Superior temporal gyrus (tissue), 1 donor: ENCODE measurements at regions not wholly inside any gene's neighbourhood (a gene's known extent, or its start where the extent isn't known, plus 50 kb on each side); places are given as distances from the start of the nearest gene placed in this dataset.
"Not testable (repeated sequence)": the region's sequence is repeated elsewhere in the genome, so short reads cannot be mapped to it uniquely, and the experiment has no call there.

Source experiments
- DNase-seq: peaks from one replicate; pipeline ENCODE4 v3.0.0-alpha.2; 2016; ENCODE audit errors: extremely low spot score

DNA sequence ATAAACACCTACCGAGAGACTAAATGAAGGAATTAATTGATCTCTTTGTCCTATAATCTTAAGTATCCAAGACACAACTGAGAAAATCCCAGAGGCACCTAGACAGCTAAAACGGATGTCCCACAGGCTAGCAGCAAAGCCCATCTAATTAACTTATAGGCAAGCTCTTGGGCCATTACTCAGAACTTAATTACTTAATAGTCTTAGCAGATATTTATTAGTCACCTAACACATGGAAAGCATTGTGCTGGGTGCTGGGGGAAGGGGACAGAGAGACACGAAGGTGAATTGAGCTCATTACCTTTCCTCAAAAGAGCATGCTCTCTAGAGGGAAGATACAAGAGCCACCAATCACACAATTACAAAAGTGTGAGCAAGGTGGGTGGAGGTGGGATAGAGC, 189.8 kb upstream of the PROK2 start:
- no peak for DNase-seq

DNA sequence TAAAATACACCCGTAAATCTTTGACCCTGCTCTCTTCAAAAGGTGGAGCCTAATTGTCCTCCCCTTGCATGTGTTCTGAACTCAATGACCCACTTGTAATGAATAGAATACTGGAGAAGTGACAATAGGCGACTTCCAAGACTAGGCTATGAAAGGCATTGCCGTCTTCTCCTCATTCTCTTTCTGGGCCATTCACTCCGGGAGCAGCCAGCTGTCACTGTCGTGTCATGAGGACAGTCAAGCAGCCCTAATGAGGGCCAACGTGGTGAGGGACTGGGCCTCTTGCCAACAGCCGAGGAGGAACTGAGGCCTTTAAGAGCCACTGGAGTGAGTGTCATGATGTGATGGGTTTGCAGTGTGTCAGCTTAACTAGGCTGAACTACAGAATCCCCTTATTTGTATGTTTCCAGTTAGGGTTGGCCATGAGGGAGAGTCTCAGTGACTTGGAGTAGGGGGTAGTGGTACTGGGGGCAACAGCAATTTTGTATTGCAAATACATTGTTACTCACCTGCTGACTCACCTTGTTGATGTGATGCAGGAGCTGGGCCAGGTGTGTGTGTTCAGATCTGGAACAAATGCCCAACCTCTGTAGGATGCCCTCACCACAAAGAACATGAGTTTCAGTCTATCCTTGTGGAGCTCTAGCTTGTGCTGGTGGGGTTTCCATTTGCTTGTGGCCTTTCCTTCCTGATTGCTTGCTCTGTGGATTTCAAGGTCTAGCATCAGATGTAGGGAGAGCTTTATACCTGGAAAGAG, 188.5 kb upstream of the PROK2 start:
- no peak for DNase-seq

DNA sequence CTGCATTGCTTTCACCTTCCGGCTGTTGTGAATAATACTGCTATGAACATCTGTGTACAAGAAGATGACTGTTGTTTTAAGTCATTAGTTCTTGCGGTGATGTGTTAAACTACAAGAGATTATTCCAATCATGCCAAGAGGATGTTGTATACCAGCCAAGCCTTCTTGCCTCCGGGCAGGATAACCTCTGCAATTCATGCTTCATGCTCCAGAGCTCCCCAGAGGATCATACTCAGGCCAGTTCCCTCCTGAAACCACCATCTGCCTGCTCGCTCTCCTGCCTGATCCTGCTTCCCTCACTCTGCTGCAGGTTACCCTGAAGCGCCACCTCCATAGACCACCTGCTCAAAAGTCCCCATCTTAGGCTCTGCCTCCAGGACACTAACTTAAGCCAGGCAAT, 187.1 kb upstream of the PROK2 start:
- DNase-seq, result no peak

DNA sequence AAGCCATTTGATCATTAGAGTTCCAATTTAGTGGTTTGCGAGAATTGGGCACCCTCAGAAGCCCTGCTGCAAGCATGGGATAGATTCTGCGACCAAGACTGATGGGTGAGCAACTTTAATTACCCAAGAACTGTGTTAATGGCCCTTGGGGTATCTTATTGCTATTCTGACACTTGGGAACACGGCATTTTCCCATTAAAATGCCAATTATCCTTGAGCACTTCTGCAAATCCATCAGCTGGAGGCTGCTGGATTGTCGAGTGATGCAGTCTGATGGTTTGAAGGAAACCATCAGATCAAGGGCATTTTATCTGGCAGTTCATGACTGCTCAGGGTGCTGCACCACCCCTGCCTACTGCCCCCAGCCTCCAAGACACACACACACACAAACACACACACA, 183.6 kb upstream of the PROK2 start:
- no peak for DNase-seq

DNA sequence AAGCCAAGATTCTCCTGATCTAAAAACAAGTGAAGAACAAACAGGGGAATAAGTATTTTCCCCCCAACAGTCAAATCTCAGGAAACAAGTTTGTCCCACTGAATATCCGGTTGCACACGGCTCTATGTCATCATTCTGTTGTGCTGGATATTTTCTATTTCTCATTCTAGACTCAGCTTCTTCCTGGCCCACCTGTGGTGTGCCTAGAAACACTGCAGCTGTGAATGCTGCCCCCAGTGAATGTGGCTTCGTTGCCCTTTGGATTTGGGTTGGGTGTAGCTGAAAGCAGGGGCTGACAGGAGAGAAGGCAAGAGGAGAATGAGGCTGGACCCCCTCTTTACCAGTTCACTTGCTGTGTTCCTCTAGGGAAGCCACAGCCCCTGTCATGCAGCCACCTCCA, 181.2 kb upstream of the PROK2 start:
- no peak for DNase-seq

DNA sequence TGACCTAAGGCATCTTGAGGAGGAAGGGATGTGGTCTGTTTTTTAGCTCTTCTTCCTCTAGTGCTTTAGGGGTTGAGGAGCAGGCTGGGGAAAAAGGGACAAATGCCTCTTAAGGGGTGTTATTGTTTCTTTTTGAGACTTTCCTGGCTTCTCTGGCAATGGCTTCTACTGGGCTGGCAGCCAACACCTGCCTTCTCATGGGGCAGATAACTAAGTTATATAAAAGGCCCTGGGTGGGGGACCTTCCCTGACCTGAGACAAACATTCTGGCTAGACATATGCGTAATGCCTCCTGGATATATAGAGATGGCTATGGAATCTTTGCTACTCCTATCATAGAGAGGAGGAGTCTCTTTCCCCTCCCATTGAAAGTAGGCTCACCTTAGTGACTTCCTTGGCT, 179.2 kb upstream of the PROK2 start:
- no peak for DNase-seq

DNA sequence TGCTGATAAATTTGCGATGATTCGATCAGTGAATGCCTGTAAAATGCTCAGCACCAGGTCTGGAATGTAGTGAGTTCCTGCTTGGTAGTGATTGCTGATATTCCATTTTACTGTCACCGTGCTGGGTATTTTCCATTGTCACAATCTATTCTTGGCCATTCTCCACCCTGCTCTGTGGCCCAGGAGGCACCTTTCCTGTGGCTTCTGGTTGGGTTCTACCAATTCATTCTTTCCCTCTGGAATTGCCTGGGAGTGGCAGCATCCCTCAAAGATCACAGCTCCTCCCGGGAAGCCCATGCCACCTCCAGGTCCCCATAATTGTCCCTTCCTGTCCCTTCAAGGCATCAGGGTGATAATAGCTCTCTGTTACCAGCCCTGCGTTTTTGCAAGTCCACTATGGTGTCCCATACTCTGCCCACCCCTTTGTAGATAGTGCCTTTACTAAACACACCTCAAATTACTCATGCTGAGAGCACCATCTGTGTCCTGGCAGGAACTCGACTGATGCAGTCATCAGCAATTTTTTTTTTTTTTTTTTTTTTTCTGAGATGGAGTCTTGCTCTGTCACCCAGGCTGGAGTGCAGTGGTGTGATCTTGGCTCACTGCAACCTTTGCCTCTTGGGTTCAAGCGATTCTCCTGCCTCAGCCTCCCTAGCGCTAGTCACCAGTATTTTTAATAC, 177.8 kb upstream of the PROK2 start:
- no peak for DNase-seq

DNA sequence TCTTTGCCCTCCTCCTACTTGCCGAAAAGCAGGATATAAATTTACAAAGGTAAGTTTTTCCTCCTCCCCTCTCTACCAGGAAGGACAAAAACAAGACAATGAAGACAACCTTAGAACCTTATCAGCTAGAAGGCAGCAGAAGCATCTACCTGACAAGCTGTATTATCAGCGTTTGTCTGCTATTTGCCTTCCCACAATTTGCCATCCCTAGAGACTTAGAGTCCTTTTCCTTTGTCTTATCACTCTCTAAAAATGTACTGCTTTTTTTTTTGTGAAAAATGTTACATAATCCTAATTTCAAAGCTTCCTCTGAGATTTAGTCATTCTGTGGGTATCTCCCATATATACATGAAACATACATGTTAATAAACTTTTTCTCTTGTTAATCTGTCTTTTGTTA, 176.9 kb upstream of the PROK2 start:
- DNase-seq, result no peak

DNA sequence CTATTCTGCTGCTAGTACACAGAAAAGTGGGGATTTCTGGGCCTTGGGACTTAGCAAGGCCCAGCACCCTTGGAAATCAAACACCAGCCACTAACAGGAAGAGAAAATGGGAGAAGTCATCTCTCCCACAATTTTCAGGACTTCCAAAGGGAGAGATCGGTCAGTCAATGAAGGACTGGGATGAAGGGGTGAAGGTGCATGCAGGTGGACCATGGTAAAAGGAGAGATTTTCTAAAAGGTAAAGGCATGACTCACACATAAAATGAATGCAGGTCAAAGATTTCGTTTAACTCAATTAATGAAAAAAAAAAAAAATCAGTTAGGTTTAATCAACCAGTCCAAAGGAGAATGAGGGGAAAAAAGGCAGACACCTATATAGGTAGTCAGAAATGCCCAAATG, 176.4 kb upstream of the PROK2 start:
- DNase-seq, result no peak

DNA sequence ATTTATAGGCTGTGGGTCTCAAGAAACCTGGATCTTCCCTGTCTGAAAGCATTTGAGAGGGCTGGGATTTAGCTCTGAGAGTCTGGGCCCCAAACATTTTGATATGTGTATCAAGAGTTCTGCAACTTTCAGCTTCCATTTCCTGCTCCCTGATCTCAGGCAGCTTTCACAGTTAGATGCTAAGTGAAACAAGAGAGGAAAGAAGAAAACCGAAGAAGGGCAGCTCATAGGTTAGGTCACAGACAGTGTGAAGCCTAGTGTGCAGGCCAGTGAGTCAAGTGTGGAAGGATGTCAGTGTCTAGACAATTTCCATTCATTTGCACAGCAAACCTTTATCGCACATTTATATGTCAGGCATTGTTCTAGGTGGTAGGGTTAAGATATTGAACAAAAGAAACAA, 173.6 kb upstream of the PROK2 start:
- DNase-seq, result no peak

DNA sequence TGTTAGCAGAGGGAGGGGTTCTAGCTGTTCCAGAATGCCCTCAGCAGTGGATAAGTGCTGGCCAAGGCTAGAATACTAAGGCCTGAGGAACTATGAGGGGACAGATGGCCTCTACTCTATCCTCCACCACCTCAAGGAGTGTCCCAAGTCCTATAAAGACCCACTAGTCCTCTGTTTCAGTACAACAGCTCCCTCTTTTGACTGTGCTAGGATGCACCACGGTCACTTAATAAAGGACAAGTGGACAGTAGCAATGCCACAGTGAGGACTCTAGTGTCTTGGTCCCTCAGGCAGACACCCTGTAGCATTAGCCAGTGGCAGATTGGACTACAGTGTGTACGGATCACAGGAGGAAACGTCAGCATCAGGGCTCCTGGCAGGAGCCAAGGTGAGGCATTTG, 171.8 kb upstream of the PROK2 start:
- DNase-seq, result no peak

DNA sequence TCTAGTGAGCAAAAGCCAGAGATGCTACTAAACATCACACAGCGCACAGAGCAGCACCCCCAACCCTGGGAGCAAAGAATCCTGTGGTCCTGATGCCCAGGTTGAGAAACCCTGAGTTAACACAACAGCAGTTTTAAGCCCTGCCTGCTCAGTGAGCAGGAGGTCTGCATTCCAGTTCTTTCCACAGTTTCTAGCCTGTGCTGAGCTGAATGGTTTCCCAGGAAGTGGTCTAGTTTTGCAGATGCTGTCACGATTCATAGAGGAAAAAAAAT, 171.1 kb upstream of the PROK2 start:
- DNase-seq, result peak; percentile 26

DNA sequence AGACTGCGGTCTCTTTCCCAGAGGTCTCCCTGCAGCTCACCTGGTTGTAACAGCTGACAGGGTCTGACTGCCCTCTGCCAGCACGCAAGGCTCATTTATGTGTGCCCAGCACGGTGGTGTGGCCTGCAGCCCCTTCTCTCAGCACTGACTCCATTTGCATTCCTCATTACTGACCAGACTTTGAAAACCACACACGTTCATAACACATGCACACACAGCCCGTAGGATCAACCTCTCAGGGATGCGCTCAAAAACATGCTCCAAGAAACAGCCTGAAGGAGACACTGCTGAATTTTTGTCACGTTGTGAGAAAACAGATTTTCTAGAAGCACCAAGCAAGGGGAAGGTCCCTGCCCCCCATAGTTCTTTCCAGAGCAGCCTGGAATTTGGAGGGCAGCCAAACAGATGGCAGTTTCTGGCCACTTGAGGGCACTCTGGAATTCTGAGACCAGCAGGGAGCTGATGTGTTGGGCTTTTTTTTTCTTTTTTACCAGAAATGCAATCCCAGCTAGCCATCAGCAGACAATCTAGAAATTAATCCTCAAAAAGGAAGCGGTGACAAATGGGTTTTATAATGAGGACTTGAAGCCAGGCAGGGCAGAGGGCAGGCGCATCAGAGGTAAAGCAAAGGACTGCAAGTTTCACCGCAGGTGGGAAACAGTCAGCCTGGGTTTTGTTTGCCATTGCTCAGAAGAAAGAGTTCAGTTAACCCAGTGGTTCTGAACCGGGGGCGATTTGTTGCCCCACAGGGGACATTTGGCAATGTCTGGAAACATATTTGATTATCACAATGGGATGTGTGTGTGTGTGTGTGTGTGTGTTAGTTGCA, 170.5 kb upstream of the PROK2 start:
- DNase-seq, result peak; percentile 96

DNA sequence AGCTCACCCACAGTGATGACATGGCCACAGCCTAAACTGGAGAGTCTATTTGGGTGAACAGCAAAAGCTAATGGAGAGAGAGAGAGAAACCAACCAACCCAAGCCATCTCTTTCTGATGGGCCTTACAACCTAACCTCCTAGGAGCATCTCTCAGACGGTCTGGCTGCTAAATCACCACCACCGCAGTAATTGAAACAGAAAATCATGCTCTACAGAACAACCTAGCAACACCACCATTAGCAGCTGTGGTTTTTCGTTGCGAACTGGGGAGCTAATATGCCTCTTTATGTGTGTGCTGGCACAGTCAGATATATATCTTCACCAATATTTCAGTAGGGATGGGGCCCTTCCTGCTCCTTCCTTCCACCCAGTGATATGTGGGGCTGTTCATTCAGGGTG, 166.9 kb upstream of the PROK2 start:
- no peak for DNase-seq

DNA sequence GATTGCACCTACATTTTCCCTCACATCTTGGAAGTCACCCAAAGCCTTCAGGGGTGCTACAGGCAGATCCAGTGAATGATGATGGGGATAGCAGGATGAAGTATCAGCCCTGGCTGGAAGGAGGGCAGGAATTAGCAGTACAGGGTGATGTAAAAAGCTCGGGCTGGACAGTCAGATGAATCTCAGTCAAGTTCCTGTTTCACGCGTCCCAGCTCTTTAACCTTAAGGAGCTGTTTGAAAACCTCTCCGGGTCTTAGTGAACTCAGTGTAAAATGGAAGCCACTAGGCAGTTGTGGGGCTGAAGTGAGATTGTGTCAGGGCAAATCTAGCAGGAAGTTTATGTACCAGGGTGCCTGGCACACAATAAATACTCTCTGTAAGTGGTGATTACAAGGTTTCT, 166.4 kb upstream of the PROK2 start:
- no peak for DNase-seq

DNA sequence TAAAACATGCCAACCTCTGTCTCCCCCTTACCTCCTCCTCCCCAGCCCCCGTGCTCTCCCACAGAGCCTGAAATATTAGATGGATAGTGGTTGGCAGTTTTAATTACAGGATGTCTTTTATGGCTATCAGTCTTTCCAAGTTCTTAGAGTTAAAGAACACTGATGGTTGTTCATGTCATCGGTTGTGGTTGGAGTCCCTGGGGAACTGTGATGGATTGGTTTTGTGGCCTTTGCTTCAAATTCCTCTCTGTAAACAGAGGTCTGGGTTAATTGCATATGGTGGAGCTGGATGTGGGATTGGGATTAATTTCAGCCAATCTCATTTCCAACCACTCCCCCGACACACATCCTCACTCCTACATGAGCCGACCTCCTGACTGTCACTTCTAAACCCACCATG, 164.5 kb upstream of the PROK2 start:
- DNase-seq, result no peak

DNA sequence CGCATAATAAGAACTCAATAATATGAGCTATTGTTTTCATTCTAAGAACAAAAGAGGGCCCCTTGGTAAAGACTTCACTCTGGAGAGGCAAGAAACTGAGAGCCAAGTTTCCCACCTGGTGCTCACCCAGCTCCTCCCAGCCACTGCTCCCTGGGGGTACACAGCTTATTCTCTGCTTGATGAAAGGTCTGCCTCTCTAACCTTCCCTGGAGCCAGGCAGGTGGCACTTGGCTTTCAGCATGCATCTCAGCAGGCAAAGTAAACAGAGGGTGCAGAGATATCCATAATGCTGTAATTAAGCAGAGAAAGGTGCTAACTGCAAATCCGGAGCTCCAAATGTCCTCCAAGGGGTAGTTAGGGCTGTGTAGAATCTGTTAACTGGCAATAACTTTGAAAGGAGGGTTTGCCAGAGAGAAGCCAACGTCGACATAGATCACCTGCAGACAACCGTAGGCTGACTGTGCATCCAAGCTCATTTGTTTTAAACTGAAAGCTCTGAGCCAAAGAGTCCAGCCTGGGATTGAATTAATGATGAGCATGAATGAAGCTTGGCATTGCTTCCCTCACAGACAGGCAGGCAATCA, 159.6 kb upstream of the PROK2 start:
- no peak for DNase-seq

DNA sequence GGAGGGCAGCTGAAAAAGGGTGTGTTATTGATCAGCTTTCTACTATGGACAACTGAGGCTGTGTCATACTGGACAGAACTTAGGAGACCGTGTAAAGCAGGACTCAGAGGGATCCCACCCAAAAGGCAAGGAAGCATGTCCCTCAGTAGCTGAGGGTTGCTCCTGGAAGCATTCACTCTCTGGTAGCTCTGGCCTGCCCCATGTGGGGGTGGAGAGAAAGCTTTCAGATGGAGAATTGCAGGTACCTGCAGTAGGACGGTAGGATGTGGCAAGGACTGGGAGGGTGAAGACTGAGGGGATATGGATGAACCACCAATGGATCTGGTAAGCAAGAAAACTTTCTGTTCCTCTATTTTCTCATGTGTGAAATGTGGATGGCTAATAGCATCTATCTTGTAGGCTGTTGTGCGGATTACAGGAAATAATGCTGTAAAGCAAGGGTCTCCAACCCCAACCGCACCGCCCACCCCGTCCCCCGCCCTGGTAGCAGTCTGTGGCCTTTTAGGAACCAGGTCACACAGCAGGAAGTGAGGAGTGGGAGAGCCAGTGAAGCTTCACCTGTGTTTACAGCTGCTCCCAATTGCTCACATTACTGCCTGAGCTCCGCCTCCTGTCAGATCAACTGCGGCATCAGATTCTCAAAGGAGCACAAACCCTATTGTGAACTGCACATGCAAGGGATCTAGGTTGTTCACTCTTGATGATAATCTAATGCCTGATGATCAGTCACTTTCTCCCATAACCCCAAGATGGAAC, 157.7 kb upstream of the PROK2 start:
- no peak for DNase-seq

DNA sequence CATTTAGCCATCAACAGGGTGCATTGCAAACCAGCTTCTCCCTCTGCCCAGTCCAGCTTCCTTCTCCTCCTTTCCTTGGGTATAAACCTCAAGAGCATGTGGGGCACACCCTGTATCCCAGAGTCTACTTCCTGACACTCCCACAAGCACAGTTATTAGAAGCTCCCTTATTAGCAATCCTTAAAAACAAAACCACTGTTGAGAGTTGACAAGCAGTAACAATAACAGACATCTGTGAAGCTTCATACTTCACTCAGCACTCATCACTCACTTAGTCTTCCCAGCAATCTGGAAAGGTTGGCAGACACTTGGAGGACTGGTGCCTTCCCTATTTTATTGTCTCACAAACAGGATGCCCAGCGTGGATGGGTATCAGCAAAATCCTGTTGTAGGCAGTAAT, 155.5 kb upstream of the PROK2 start:
- DNase-seq, result no peak

DNA sequence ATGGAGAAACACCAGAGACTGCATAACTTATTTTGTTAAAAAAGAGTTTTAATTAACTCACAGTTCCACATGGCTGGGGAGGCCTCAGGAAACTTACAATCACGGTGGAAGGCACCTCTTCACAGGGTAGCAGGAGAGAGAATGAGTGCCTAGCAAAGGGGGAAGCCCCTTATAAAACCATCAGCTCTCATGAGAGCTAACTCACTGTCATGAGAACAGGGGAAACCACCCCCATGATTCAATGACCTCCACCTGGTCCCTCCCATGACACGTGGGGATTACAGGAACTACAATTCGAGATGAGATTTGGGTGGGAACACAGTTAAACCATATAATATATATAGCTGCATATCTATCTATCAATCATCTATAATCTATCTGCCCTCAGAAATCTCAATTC, 153.1 kb upstream of the PROK2 start:
- DNase-seq, result not testable (repeated sequence)

DNA sequence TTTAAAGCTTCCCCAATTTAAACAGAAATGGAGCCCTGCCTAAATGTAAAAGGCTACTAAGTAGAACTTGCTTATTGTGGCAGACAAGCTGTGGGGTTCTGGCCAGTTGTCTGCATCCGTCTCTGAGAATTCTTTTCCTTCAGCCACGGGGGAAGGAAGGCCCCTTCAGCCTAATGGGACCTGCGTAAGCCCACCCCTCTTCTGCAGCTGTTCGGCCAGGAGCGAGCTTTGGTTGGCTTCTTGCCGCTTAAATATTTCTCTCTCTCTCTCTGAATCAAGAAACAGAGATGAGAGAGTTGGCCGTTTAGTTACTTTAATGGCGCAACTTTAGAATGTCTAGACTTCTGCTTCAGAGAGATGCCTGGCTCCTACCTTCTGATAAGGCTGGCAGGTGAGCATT, 151.7 kb upstream of the PROK2 start:
- no peak for DNase-seq
